Tibial artery (tissue), 4 donors: ENCODE measurements at regions not wholly inside any gene's neighbourhood (a gene's known extent, or its start where the extent isn't known, plus 50 kb on each side); places are given as distances from the start of the nearest gene placed in this dataset.

Experiments used
- DNase-seq, 2 donors: peaks; one replicate each; pipeline ENCODE4 v3.0.0-alpha.2; 2019
- H3K27ac ChIP-seq, 2 donors: fragments of 200-600 bp; sonication (generic) in 1 of 2; 1 replicate in 1 of 2; 2 replicates in 1 of 2; pipeline ENCODE4 v1.5.1; 2018 to 2019; ENCODE audit warnings: mild to moderate bottlenecking in 1 of 2
- H3K27me3 ChIP-seq, 2 donors: fragments of 200-600 bp; sonication (generic) in 1 of 2; one replicate each; pipeline versions ENCODE4 v1.5.1 to v1.6.0; 2016 to 2019
- H3K36me3 ChIP-seq, 3 donors: fragments of 200-600 bp; sonication (generic) in 2 of 3; one replicate each; pipeline ENCODE4 v1.5.1; 2016 to 2019; ENCODE audit warnings: mild to moderate bottlenecking in 2 of 3
- H3K4me1 ChIP-seq, 4 donors: fragments of 200-600 bp; sonication (generic) in 2 of 4; 1 replicate in 3 of 4; 2 replicates in 1 of 4; pipeline ENCODE4 v1.5.1; 2016 to 2019
- H3K4me3 ChIP-seq, 2 donors: fragments of 200-600 bp; sonication (generic) in 1 of 2; 1 replicate in 1 of 2; 2 replicates in 1 of 2; pipeline ENCODE4 v1.5.1; 2018 to 2019; ENCODE audit warnings: mild to moderate bottlenecking in 2 of 2
- H3K9me3 ChIP-seq, 3 donors: fragments of 200-600 bp; sonication (generic) in 1 of 3; one replicate each; pipeline ENCODE4 v1.5.1; 2016 to 2019
- CTCF ChIP-seq, 2 experiments: fragments of 200-600 bp in 1 of 2; fragments of 450-650 bp in 1 of 2; IDR thresholded peaks; one replicate each; pipeline ENCODE4 v1.5.1; 2017 to 2019; ENCODE audit warnings: antibody characterized with exemption in 2 of 2, mild to moderate bottlenecking in 1 of 2, moderate library complexity in 1 of 2
- intact Hi-C: fragments of 100-400 bp; cut with DNase I; formaldehyde crosslinking; loops from one replicate; pipeline ENCODE4 v1.15.0; 2023; ENCODE audit warnings: low total_unique reads

- H3K36me3 ChIP-seq: no peaks in the 10 kb centered on the region
- peaks cover 0 to 3% (median 0%) of the 10 kb centered on the region in 4 donors for H3K4me1 ChIP-seq
- intact Hi-C loops: no loop called here
- H3K27me3 ChIP-seq: peaks cover 0 to 3% of the 10 kb centered on the region in 2 donors
- no peaks in the 10 kb centered on the region for H3K9me3 ChIP-seq
- no peak overlapping the region for H3K27ac ChIP-seq
- no peak for DNase-seq
- no peak for TF ChIP-seq CTCF (IDR thresholded peaks at IDR 0.05)
- no peak overlapping the region for H3K4me3 ChIP-seq
Observed at GRCh38 chr20:40547483-40548091, 141.4 kb downstream of the MAFB start.

GRCh38 chr20:40545478-40545877 is 143.6 kb downstream of the MAFB start:
- DNase-seq: no peak
- no peaks in the 10 kb centered on the region for H3K36me3 ChIP-seq
- no peaks in the 10 kb centered on the region for H3K27me3 ChIP-seq
- intact Hi-C loops: no loop called here
- H3K4me1 ChIP-seq: peaks cover 0 to 3% (median 0%) of the 10 kb centered on the region in 4 donors
- H3K4me3 ChIP-seq: no peak overlapping the region
- TF ChIP-seq CTCF (IDR thresholded peaks at IDR 0.05): no peak
- H3K27ac ChIP-seq: no peak overlapping the region
- no peaks in the 10 kb centered on the region for H3K9me3 ChIP-seq

GRCh38 chr20:40542065-40542464 is 147.0 kb downstream of the MAFB start:
- TF ChIP-seq CTCF (IDR thresholded peaks at IDR 0.05): no peak
- Histone ChIP-seq H3K36me3 (no peaks in the 10 kb centered on the region), H3K9me3 (no peaks in the 10 kb centered on the region), H3K4me1 (no peaks in the 10 kb centered on the region), H3K27me3 (no peaks in the 10 kb centered on the region), H3K4me3 (no peak overlapping the region), H3K27ac (no peak overlapping the region)
- intact Hi-C loops: no loop called here
- DNase-seq: no peak

- intact Hi-C loops: no loop called here
- TF ChIP-seq CTCF (IDR thresholded peaks at IDR 0.05): no peak
- H3K9me3 ChIP-seq: no peaks in the 10 kb centered on the region
- no peak for DNase-seq
- H3K27ac ChIP-seq: no peak overlapping the region
- H3K4me3 ChIP-seq: no peak overlapping the region
- no peaks in the 10 kb centered on the region for H3K36me3 ChIP-seq
- no peaks in the 10 kb centered on the region for H3K4me1 ChIP-seq
- no peaks in the 10 kb centered on the region for H3K27me3 ChIP-seq
Observed at GRCh38 chr20:40540166-40540565, 148.9 kb downstream of the MAFB start.

GRCh38 chr20:40538131-40538530 is 150.9 kb downstream of the MAFB start:
- DNase-seq: no peak
- no peak for TF ChIP-seq CTCF (IDR thresholded peaks at IDR 0.05)
- Histone ChIP-seq H3K27me3 (peaks cover 0 to 4% of the 10 kb centered on the region in 2 donors), H3K36me3 (no peaks in the 10 kb centered on the region), H3K9me3 (no peaks in the 10 kb centered on the region), H3K4me3 (no peak overlapping the region), H3K27ac (no peak overlapping the region), H3K4me1 (no peaks in the 10 kb centered on the region)
- intact Hi-C loops: no loop called here

GRCh38 chr20:40536808-40537207 is 152.2 kb downstream of the MAFB start:
- Histone ChIP-seq H3K36me3 (no peaks in the 10 kb centered on the region), H3K27me3 (peaks cover 0 to 4% of the 10 kb centered on the region in 2 donors), H3K27ac (no peak overlapping the region), H3K4me1 (no peaks in the 10 kb centered on the region), H3K9me3 (peaks cover 0 to 9% (median 8%) of the 10 kb centered on the region in 3 donors), H3K4me3 (no peak overlapping the region)
- intact Hi-C loops: no loop called here
- no peak for DNase-seq
- no peak for TF ChIP-seq CTCF (IDR thresholded peaks at IDR 0.05)
